HepG2 (cell line): ENCODE measurements at regions not wholly inside any gene's neighbourhood (a gene's known extent, or its start where the extent isn't known, plus 50 kb on each side); places are given as distances from the start of the nearest gene placed in this dataset.
A peak's percentile ranks its signal among the peaks of the same experiment; 100 is the strongest.

Source experiments
- ATAC-seq: fragments of 200-7000 bp; cut with Tn5 transposase; 3 replicates; pipeline ENCODE4 v1.9.1; 2020; ENCODE audit warnings: mild to moderate bottlenecking, moderate library complexity
- BruUV-seq: library from RNA; stranded (reverse); fragments of 400-500 nt; replicated peaks from 2 replicates; lab custom pipeline; 2021; lab: Mats Ljungman, UMichigan
- CTCF ChIA-PET: fragments of 300-600 bp; formaldehyde crosslinking; extraction: SDS; loops from one replicate; lab custom pipeline; 2021; ENCODE audit warnings: low total read pairs, inconsistent platforms, low intra/inter-chr PET ratio; lab: Yijun Ruan, JAX
- POLR2A ChIA-PET: fragments of 350-600 bp; sonication (Branson Sonifier 250); formaldehyde crosslinking; loops from one replicate; lab custom pipeline; 2020; ENCODE audit warnings: antibody characterized with exemption, inconsistent platforms; lab: Yijun Ruan, JAX
- DNase-seq: peaks from one replicate; pipeline ENCODE4 v3.0.0-alpha.2; 2015; ENCODE audit warnings: low spot score
- FAIRE-seq: peaks from 3 replicates; lab custom pipeline; 2011; peaks lifted over from hg19 to GRCh38; lab: Jason Lieb, UNC
- H2AFZ ChIP-seq: one replicate; pipeline ENCODE4 v1.6.1; 2011; ENCODE audit warnings: low read length, inconsistent platforms
- H3K27ac ChIP-seq: fragments of 300-600 bp; 3 replicates; pipeline ENCODE4 v1.8.0; 2011; ENCODE audit warnings: mixed run types, mild to moderate bottlenecking, mixed read lengths, low read length, inconsistent platforms; ENCODE audit not compliant: insufficient read depth; ENCODE audit errors: extremely low read length
- H3K27me3 ChIP-seq, 2 experiments: fragments of 200-600 bp in 1 of 2; 2 replicates in 1 of 2; 3 replicates in 1 of 2; pipeline versions ENCODE4 v1.6.0 to v1.8.0; 2011; ENCODE audit warnings: low read length in 2 of 2, mild to moderate bottlenecking in 2 of 2, moderate library complexity in 2 of 2, inconsistent platforms in 1 of 2; ENCODE audit not compliant: insufficient read depth in 2 of 2, control insufficient read depth in 1 of 2
- H3K36me3 ChIP-seq, 2 experiments: fragments of 200-600 bp in 1 of 2; replicated peaks in 1 of 2; 2 replicates in 1 of 2; 3 replicates in 1 of 2; pipeline versions ENCODE4 v1.5.1 to v1.8.0; 2011; ENCODE audit warnings: low read length in 2 of 2, inconsistent platforms in 1 of 2; ENCODE audit not compliant: insufficient read depth in 2 of 2, control insufficient read depth in 1 of 2
- H3K4me1 ChIP-seq: 2 replicates; pipeline ENCODE4 v1.5.1; 2012; ENCODE audit warnings: low read length, inconsistent platforms; ENCODE audit not compliant: insufficient read depth
- H3K4me2 ChIP-seq: 2 replicates; pipeline ENCODE4 v1.6.0; 2011; ENCODE audit warnings: low read depth, low read length, inconsistent platforms
- H3K4me3 ChIP-seq, 3 experiments: fragments of 200-600 bp in 1 of 3; sonication (generic), shearing (Covaris generic) in 1 of 3; replicated peaks in 1 of 3; 2 replicates each; pipeline ENCODE4 v1.5.1; 2011 to 2016; ENCODE audit warnings: low read length in 3 of 3, inconsistent platforms in 2 of 3, low read depth in 2 of 3, mild to moderate bottlenecking in 2 of 3, control low read depth in 1 of 3, mixed read lengths in 1 of 3; ENCODE audit not compliant: insufficient read depth in 1 of 3
- H3K79me2 ChIP-seq: one replicate; pipeline ENCODE4 v1.6.1; 2011; ENCODE audit warnings: low read length, inconsistent platforms; ENCODE audit not compliant: insufficient read depth
- H3K9ac ChIP-seq: 2 replicates; pipeline ENCODE4 v1.6.0; 2011; ENCODE audit warnings: mild to moderate bottlenecking, low read depth, low read length, inconsistent platforms; ENCODE audit not compliant: insufficient read depth
- H3K9me3 ChIP-seq: 2 replicates; pipeline ENCODE4 v1.5.1; 2012; ENCODE audit warnings: mild to moderate bottlenecking, low read length
- H4K20me1 ChIP-seq: 2 replicates; pipeline ENCODE4 v1.6.0; 2011; ENCODE audit warnings: inconsistent platforms, mild to moderate bottlenecking, low read length, moderate library complexity; ENCODE audit not compliant: insufficient read depth
- CREB1 ChIP-seq, 2 experiments: fragments of 450-650 bp in 1 of 2; IDR thresholded peaks; 2 replicates each; pipeline ENCODE4 v1.6.1; 2016 to 2017; ENCODE audit warnings: control low read depth in 1 of 2, mild to moderate bottlenecking in 1 of 2, missing compliant biosample characterization in 1 of 2, missing genetic modification characterization in 1 of 2
- FOXP1 ChIP-seq, 2 experiments: fragments of 450-650 bp in 1 of 2; IDR thresholded peaks; 2 replicates each; pipeline ENCODE4 v1.6.1; 2017 to 2018; ENCODE audit warnings: antibody characterized with exemption in 1 of 2
- HCFC1 ChIP-seq: fragments of 150-350 bp; IDR thresholded peaks from 2 replicates; pipeline ENCODE4 v1.6.1; 2014; ENCODE audit warnings: low read depth, low read length
- HES4 ChIP-seq: sonication (generic); formaldehyde crosslinking; IDR thresholded peaks from 2 replicates; pipeline ENCODE4 v1.9.0; 2021; ENCODE audit warnings: mild to moderate bottlenecking, missing genetic modification reagents, borderline replicate concordance
- HNF4A ChIP-seq: sonication (generic); formaldehyde crosslinking; IDR thresholded peaks from 2 replicates; pipeline ENCODE4 v1.4.0; 2020; ENCODE audit warnings: missing genetic modification reagents
- HNF4G ChIP-seq, 2 experiments: sonication (generic) in 1 of 2; formaldehyde crosslinking in 1 of 2; IDR thresholded peaks; 2 replicates each; pipeline versions ENCODE4 v1.4.0 to v1.6.1; 2011 to 2020; ENCODE audit warnings: borderline replicate concordance in 2 of 2, low read depth in 2 of 2, mild to moderate bottlenecking in 2 of 2, low read length in 1 of 2, missing genetic modification reagents in 1 of 2, moderate library complexity in 1 of 2
- KAT8 ChIP-seq: IDR thresholded peaks from 2 replicates; pipeline ENCODE4 v1.6.1; 2016; ENCODE audit warnings: missing genetic modification reagents, missing compliant biosample characterization
- MIXL1 ChIP-seq: IDR thresholded peaks from 2 replicates; pipeline ENCODE4 v1.6.1; 2016
- NR2F6 ChIP-seq, 2 experiments: IDR thresholded peaks; 2 replicates each; pipeline ENCODE4 v1.6.1; 2016; ENCODE audit warnings: antibody characterized with exemption in 1 of 2, mild to moderate bottlenecking in 1 of 2
- RXRA ChIP-seq: sonication (generic); formaldehyde crosslinking; IDR thresholded peaks from 2 replicates; pipeline ENCODE4 v1.5.1; 2020; ENCODE audit warnings: missing genetic modification reagents
- SMAD3 ChIP-seq: sonication (generic); formaldehyde crosslinking; IDR thresholded peaks from 2 replicates; pipeline ENCODE4 v1.4.0; 2020; ENCODE audit warnings: missing genetic modification reagents
- SMAD9 ChIP-seq: sonication (generic); formaldehyde crosslinking; IDR thresholded peaks from 2 replicates; pipeline ENCODE4 v1.5.1; 2020; ENCODE audit warnings: mild to moderate bottlenecking, missing genetic modification reagents
- TARDBP ChIP-seq: sonication (generic); formaldehyde crosslinking; IDR thresholded peaks from 2 replicates; pipeline ENCODE4 v1.8.0; 2022; ENCODE audit warnings: mild to moderate bottlenecking, missing genetic modification reagents
- ZBTB3 ChIP-seq: sonication (generic); formaldehyde crosslinking; IDR thresholded peaks from 2 replicates; pipeline ENCODE4 v1.4.0; 2020; ENCODE audit warnings: low read depth, mild to moderate bottlenecking, moderate library complexity, missing genetic modification reagents, borderline replicate concordance
- ZBTB8A ChIP-seq: sonication (generic); formaldehyde crosslinking; IDR thresholded peaks from 2 replicates; pipeline ENCODE4 v1.4.0; 2020; ENCODE audit warnings: mild to moderate bottlenecking, low read depth, missing genetic modification reagents, borderline replicate concordance
- ZFP36L2 ChIP-seq: sonication (generic); formaldehyde crosslinking; IDR thresholded peaks from 2 replicates; pipeline ENCODE4 v1.4.0; 2020; ENCODE audit warnings: missing genetic modification reagents
- ZNF317 ChIP-seq: sonication (generic); formaldehyde crosslinking; IDR thresholded peaks from 2 replicates; pipeline ENCODE4 v1.5.0; 2020; ENCODE audit warnings: mild to moderate bottlenecking, missing genetic modification reagents
- ZNF34 ChIP-seq: sonication (generic); formaldehyde crosslinking; IDR thresholded peaks from 2 replicates; pipeline ENCODE4 v1.4.0; 2020; ENCODE audit warnings: mild to moderate bottlenecking, missing genetic modification reagents, borderline replicate concordance
- ZNF557 ChIP-seq: sonication (generic); formaldehyde crosslinking; IDR thresholded peaks from 2 replicates; pipeline ENCODE4 v1.4.0; 2020; ENCODE audit warnings: missing genetic modification reagents
- WGBS: methylation state at CpG from one replicate; pipeline ENCODE4 v1.1.6; 2017; ENCODE audit warnings: low lambda C conversion rate; 5-methylcytosine and 5-hydroxymethylcytosine counted together
- in situ Hi-C: cut with HindIII; loops from 2 replicates; pipeline ENCODE4 v1.10.0; 2017; ENCODE audit warnings: low pct_unique_long_range_greater_than_20kb; ENCODE audit not compliant: extremely low pct_ligation_motif_present
- intact Hi-C: fragments of 100-400 bp; cut with micrococcal nuclease; formaldehyde crosslinking; loops from one replicate; pipeline ENCODE4 v1.10.0; 2022; ENCODE audit not compliant: unreplicated experiment
- TF ChIP-seq, protein P1 (sequence below): sonication (generic); formaldehyde crosslinking; IDR thresholded peaks from 2 replicates; pipeline ENCODE4 v1.5.0; 2020; ENCODE audit warnings: missing genetic modification reagents, mild to moderate bottlenecking, borderline replicate concordance
- TF ChIP-seq, protein P2 (sequence below): sonication (generic); formaldehyde crosslinking; IDR thresholded peaks from 2 replicates; pipeline ENCODE4 v1.5.0; 2020; ENCODE audit warnings: mild to moderate bottlenecking, missing genetic modification reagents, moderate library complexity

DNA sequence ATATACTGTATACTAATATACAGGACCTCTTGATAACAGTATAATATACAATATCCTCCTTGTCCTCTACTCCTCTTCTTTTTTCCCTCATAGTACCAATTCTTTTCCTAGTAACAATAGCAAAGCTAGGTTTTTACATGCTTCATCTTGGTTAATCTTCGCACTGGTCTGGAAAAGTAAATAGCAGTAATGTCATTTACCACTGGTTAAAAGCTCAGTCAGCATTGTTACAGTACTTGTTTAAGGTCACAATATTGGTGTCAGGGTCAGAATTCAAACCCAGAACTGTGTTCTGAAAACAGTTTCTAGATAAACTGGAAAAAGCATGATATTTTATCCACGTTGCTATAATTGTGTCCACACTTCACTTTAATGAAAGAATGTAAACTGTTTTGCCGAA, 692.4 kb upstream of the CDH6 start:
- WGBS, result 54% methylated on average over 3 of the region's 3 CpGs
- ChIA-PET POLR2A (interaction anchor here (0.7 kb wide), 1 partner anchor 105 kb away, joined by 3 read pairs; no protein-coding TSS in a partner anchor), CTCF (no interaction called here)
- FAIRE-seq, result no peak
- Histone ChIP-seq H3K4me2 (0 out of 2 replicates have a peak overlapping the region, but pooled peaks have one; percentile 35), H3K36me3 (no peaks in the 10 kb centered on the region), H3K4me3 (no peak overlapping the region), H2AFZ (no peak overlapping the region), H3K79me2 (no peaks in the 10 kb centered on the region), H3K27ac (no peak overlapping the region), H3K4me1 (peaks cover 77% of the 10 kb centered on the region), H3K9me3 (no peaks in the 10 kb centered on the region), H4K20me1 (no peaks in the 10 kb centered on the region), H3K9ac (no peak overlapping the region), H3K27me3 (no peaks in the 10 kb centered on the region; a peak in 1 of 5 replicates)
- no peak for ATAC-seq
- peak; percentile 12 for DNase-seq
- in situ Hi-C loops, result loop anchor here (10.0 kb wide), 1 partner anchor 104 kb away; no protein-coding TSS in a partner anchor
- BruUV-seq, result no TSS peak
- intact Hi-C loops, result no loop called here
- TF ChIP-seq NR2F6 (IDR thresholded peaks at IDR 0.05) (peak; percentile 60), NR2F6 (CRISPR knock-in tag; IDR thresholded peaks at IDR 0.05) (peak; percentile 66), KAT8 (no peak), HCFC1 (no peak), SMAD9 (no peak), TARDBP (CRISPR knock-in tag) (no peak), ZBTB8A (no peak), ZNF317 (CRISPR knock-in tag) (no peak), RXRA (no peak), ZNF34 (CRISPR knock-in tag) (no peak), HNF4G (IDR thresholded peaks at IDR 0.05; ENCODE audit: borderline replicate concordance, low read depth, low read length) (no peak), HNF4G (CRISPR knock-in tag; IDR thresholded peaks at IDR 0.05; ENCODE audit: borderline replicate concordance, low read depth) (no peak), ZBTB3 (CRISPR knock-in tag) (no peak), ZFP36L2 (no peak), MIXL1 (CRISPR knock-in tag) (peak; percentile 62; the same call in 1 of the 2 replicates), SMAD3 (CRISPR knock-in tag) (no peak), FOXP1 (IDR thresholded peaks at IDR 0.05) (no peak), FOXP1 (CRISPR knock-in tag; IDR thresholded peaks at IDR 0.05) (peak; percentile 35; the same call in 1 of the 2 replicates), CREB1 (IDR thresholded peaks at IDR 0.05) (no peak), CREB1 (CRISPR knock-in tag; IDR thresholded peaks at IDR 0.05) (peak; percentile 36; the same call in 1 of the 2 replicates), HES4 (CRISPR knock-in tag) (no peak), HNF4A (CRISPR knock-in tag) (peak; percentile 26; the same call in 1 of the 2 replicates), ZNF557 (CRISPR knock-in tag) (no peak)
- TF ChIP-seq, protein P1, sequence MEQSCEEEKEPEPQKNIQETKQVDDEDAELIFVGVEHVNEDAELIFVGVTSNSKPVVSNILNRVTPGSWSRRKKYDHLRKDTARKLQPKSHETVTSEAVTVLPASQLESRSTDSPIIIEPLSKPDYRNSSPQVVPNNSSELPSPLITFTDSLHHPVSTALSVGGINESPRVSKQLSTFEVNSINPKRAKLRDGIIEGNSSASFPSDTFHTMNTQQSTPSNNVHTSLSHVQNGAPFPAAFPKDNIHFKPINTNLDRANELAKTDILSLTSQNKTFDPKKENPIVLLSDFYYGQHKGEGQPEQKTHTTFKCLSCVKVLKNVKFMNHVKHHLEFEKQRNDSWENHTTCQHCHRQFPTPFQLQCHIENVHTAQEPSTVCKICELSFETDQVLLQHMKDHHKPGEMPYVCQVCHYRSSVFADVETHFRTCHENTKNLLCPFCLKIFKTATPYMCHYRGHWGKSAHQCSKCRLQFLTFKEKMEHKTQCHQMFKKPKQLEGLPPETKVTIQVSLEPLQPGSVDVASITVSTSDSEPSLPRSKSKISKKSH (CRISPR knock-in tag), result no peak
- TF ChIP-seq, protein P2, sequence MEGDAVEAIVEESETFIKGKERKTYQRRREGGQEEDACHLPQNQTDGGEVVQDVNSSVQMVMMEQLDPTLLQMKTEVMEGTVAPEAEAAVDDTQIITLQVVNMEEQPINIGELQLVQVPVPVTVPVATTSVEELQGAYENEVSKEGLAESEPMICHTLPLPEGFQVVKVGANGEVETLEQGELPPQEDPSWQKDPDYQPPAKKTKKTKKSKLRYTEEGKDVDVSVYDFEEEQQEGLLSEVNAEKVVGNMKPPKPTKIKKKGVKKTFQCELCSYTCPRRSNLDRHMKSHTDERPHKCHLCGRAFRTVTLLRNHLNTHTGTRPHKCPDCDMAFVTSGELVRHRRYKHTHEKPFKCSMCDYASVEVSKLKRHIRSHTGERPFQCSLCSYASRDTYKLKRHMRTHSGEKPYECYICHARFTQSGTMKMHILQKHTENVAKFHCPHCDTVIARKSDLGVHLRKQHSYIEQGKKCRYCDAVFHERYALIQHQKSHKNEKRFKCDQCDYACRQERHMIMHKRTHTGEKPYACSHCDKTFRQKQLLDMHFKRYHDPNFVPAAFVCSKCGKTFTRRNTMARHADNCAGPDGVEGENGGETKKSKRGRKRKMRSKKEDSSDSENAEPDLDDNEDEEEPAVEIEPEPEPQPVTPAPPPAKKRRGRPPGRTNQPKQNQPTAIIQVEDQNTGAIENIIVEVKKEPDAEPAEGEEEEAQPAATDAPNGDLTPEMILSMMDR (CRISPR knock-in tag), result no peak
